NCI-H2107 treated with DMSO at 0.1 percent for 48 hours (cell line): ENCODE measurements at regions not wholly inside any gene's neighbourhood (a gene's known extent, or its start where the extent isn't known, plus 50 kb on each side); places are given as distances from the start of the nearest gene placed in this dataset.
"Not testable (repeated sequence)": the region's sequence is repeated elsewhere in the genome, so short reads cannot be mapped to it uniquely, and the experiment has no call there.

Source experiments
- DNase-seq: peaks from one replicate; lab custom pipeline; 2025; ENCODE audit not compliant: unreplicated experiment; lab: John Stamatoyannopoulos, UW

DNA sequence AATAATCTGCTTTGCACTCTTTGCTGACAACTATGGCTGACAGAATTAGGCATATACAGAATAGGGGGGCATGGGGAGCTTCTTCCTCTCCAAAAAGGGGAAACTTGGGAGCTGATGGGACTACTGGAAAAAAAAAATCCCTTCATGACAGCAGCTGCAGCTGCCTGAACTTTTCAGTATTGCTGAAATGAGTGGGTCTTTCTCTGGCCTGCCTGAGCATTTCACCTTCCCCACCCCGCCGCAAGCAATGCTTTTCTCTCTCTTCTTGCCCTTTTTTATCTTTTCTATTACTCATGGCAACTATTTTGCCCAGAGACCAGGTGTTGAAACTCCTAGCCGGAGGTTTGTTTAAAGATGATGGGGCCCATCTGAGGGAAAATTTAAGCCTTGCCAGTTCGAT, 244.9 kb downstream of the SEMA3D start:
- DNase-seq, result no peak

DNA sequence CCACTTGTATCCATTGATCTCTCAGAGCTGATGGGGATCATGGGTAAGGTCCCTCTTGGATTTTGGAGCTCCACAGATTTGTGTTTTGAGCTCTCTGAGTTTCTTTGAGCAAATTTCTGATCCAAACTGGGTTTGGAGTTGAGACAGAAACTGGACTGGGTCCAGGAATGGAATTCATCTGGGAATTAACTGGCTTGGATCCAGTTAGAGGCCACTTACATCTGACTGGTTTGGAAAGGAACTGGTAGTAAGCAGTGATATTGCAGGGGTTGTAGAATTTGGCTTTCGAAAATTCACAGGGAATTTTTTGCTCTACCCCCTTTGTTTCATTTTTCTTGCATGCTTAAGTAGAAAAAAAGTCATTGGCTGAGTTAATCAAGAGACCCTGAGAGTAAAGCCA, 245.6 kb downstream of the SEMA3D start:
- DNase-seq, result no peak

DNA sequence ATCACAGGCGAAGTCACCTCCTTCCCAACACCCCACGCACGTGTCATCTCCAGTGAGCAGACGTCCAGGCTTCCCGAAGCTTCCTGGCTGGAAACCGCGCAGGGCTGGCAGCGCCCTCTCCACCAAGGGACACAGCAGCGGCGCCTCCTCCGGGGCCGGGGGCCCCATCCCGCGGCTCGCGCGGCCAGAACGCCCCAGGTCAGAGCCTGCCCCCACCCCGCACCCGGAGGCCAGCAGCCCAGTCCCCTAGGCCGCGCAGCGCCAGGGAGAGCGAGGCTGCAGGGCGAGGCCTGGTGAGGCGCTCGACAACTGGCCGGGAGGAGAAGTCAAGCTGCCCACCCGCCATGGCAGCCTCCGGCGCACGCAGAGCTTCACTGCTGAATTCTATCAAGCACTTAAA, 247.0 kb downstream of the SEMA3D start:
- no peak for DNase-seq

DNA sequence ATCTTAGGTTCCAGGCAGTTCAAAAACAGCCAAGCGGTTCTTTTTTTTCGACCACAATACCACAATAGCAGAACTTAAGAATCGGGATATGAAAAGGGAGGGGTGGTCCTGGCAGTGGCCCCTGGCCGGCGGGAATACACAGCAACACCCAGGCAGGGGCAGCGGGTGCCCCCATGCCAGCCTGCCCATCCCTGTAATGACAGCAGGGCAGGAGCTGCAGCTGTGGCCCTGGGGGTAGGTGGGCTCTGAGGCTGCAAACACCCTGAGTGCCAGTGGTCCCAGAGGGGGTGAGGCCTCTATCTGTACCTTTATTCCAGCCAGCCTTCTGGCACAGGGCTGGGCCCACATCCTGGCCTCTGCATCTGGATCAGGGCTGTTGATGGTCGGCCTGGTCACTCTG, 247.4 kb downstream of the SEMA3D start:
- DNase-seq, result no peak

DNA sequence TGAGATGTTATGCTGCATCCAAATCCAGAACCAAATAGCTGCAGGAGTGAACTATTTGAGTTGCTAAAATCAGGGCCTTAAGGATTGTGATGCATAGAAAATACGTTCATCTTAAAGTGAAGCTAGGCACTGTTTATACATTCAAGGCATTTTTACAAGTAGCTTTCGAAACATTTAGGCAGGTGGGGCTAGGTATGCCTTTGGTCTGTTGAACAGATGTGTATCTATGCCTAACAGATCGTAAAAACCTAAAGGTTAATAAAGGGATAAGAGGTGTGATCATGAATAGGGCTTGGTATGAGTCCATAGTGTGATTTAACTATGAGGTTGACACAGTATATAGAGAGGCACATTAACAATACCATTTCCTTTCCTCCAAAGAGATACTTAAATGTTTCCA, 262.5 kb downstream of the SEMA3D start:
- no peak for DNase-seq

DNA sequence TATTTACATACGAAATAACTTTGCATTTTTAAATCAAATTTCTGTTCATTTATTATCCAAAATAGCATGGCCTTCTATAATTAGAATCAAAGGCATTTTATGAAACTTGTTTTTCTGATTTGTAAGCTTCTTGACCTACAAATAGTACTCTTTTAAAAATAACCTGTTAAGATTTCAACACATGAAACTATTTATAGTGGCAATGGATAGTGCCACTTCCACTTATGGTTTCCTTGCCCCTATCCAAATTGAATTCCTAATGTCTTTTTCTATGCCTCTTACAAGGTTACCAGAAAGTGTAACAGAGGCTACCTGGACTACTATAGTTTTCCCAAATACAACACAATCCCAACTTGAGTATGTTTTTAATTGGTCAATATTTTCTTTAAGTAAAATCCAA, 263.5 kb downstream of the SEMA3D start:
- no peak for DNase-seq

DNA sequence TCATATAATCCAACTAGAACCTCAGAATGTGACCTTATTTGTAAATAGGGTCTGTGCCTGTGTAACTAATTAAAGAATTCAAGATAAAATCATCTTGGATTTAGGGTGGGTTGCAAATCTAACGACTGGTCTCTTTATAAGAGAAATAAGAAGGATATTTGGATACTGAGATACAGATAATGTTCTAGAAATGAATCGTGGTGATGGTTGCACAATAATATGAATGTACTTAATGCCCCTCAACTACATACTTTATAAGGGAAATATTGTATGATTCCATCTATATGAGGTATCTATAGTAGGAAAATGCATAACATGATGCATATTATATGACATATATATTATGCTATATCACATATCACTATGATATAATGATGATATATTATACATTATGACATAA, 265.7 kb downstream of the SEMA3D start:
- no peak for DNase-seq

DNA sequence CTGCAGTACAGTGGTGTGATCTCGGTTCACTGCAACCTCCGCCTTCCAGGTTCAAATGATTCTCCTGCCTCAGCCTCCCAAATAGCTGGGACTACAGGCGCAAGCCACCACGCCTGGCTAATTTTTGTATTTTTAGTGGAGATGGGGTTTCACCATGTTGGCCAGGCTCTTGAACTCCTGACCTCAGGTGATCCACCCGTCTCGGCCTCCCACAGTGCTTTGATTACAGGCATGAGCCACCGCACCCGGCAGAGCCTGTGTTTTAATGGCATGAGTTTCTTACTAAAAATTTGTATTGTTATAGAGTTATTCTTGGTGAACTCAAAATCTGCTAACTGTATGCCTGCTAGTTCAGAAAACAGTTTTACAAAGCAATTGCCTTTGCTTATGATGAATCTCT, 269.9 kb downstream of the SEMA3D start:
- DNase-seq, result not testable (repeated sequence)

DNA sequence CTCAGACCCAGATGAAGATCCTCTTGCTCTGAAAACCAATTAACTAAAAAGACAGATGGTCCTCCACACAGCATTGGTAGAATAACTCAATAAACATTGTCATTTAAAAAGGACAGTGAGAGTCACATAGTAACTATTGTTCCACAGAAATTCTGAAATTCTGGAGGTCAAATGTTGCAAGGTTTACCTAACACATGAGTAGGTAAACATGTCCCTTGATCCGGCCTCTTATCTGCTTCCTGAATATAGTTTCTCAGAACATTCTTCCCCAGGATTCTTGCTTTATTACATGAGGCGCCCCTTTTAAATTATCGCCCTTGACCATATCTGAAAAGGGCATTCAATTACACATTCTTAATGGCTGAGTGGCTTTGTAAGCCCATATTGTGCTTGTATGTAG, 270.7 kb downstream of the SEMA3D start:
- no peak for DNase-seq

DNA sequence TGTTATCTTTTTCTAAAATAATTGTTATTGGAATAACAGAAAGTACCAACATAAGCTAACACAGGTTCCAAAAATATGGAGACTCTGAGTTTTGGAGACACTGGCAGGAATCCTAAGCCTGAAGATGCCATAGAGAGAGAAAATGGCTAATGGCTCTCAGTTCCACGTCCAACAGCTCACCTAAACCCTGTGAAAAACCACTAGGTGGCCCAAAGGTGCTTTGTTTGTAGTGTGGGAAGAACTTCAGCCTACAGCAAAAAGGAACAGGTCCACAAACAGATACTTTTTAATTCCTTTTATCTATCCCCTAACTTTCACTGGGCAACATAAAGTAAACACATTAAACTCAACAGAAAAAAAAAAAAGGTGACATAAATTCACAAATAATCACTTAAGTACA, 272.3 kb downstream of the SEMA3D start:
- DNase-seq, result no peak

DNA sequence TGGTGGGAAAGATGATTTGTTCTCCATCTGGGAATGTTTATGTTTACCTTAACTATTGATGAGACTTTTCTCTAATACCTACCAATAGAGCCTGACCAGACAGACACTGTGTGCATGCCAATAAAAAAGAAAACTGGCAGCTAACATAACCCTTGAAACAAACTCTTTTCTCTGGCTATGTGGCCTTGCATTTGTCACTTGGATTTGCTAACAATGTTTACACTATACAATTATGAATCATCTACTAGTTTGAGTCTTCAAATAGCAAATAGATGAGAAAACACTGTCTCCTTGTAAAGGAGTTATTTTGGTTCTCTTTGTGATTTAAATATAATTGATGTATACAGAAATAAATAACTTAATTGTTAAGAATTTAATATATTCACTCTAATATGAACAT, 273.1 kb downstream of the SEMA3D start:
- no peak for DNase-seq

DNA sequence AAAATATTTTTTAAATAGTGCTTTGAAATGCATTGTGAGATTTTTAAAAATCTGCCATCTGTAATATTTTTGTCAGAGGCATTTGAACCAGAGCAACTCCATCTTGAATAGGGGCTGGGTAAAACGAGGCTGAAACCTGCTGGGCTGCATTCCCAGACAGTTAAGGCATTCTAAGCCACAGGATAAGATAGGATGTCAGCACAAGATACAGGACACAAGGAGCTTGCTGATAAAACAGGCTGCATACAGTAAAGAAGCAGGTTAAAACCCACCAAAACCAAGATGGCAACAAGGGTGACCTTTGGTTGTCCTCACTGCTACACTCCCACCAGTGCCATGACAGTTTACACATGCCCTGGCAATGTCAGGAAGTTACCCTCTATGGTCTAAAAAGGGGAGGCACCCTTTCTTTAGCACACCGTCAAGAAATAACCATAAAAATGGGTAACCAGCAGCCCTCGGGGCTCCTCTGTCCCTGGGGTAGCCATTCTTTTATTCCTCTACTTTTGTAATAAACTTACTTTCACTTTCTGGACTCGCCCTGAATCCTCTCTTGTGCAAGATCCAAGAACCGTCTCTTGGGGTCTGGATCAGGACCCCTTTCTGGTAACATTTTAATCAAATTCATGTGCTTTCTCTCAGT, 273.7 kb downstream of the SEMA3D start:
- no peak for DNase-seq

DNA sequence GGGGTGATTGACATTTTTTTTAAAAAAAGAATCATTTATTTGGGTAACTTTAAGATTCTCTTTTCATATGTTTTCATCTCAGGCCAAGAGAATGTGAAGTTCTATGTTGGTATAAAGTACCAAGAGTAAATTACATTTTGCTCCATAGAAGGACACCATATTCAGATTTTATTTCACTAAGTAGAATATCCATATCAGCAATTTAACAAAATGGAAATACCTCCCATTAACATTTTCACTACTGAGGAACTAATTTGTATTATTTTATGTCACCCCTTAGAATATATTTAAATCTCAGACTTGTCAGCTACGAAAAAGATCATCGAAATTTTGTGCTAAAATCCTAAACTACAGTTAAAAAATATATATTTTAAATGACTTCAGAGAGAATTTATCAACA, 274.3 kb downstream of the SEMA3D start:
- DNase-seq, result no peak

DNA sequence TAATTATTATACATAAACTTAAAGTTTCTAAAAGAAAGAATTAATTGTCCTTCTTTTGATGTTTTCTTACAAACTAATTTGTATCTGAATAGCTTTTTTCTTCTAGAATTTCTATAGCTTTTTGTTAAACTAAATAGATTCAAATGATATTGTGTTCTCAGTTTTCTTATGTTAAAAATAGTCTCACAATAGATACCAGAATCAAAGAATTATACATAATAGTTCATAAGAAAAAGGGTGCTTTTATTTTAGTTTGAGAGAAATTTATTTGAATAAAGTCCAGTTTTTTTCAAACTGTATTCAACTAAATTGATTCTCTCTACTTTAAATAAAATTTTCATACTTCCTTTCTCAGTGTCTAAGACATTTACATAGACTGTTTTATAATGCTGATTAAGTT, 274.8 kb downstream of the SEMA3D start:
- DNase-seq, result no peak

DNA sequence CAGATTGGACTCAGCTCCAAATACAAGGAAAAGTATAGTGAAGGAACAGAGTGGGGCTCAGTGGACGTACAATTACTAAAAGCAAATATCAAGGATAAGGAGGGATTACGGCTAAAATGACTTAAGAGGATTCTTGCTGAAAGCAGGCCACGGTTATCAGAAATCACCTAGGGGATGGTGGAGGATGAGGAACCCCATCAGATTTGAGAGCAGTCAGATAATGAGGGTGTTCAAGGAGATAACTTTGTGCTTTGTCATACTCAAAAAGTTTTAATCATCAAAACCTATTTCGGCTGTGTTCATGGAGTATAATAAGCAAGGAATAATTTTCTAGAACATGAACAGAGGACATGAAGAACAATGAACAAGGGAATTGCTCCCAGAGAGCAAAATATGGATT, 275.8 kb downstream of the SEMA3D start:
- DNase-seq, result no peak

DNA sequence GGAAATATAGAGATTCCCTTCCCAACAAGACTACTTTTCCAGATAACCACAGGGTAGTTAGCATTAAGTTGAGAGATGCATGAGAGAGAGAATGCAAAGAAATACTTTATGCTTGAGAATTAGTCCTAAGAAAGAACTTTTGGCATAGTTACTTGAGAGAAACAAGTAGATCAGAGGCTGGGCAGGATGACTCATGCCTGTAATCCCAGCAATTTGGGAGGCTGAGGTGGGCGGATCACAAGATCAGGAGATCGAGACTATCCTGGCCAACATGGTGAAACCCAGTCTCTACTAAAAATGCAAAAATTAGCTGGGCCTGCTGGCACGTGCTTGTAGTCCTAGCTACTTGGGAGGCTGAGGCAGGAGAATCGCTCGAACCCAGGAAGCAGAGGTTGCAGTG, 276.5 kb downstream of the SEMA3D start:
- DNase-seq, result not testable (repeated sequence)

DNA sequence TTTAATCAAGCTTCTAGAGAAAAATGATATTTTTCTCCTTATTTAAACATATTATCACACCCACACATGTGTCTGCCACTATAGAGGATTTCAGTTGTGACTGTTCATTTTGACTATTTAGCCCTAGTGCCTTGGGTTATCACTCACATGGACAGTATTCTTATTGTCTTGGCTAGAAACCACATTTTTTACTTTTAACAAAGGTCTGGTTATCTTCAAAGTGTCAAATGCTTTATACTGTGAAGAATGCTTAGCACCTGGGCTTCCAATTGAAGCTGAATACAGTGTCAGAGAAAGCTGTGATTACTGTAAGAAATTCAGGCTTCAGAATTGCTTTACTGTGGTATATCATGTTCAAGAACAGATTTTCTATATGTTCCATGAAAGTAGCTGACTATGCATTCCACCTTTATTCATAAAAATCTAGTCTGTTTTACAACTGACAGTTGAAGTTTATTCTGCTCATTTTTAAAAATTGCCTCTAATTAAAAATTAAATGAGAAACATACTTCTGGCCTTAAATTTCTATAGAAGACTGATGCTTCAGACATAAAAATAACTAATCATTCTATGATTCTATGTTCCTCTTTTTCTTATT, 278.6 kb downstream of the SEMA3D start:
- DNase-seq, result no peak

DNA sequence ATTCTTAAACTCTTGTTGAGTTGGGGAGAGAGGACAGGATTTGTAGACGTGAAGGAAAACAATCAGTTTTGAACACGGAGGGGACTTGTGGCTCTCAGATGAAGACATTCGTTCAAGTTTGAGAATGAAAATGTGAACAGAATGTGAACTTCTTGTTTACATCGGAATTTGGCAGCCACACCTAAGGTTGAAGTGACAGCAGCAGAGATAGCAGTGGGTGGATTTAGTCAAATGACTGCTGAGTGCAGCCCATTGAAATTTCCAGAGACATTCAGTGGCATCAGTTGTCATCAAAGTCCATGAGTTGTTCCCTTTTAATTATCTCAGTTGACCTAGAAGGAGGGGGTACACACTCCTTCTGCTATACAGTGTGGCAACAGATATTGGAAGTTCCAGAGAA, 280.0 kb downstream of the SEMA3D start:
- no peak for DNase-seq

DNA sequence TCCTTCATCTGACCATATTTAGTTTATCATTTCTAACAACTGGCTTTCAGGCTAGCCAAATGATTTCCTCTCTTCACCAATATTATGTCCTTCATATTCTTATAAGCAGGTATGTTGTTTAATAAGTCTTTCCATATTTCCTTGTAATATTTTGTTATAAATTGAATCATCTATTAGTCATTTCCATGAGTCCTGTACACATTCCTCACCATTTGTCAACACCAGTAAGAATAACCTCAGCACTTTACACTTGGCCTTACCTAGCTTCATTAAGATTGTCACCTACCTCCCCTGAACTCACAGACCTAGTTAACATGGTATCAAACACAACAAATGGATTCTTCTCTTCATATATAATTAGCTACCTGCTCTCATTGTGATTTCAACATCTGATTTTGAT, 282.3 kb downstream of the SEMA3D start:
- no peak for DNase-seq

DNA sequence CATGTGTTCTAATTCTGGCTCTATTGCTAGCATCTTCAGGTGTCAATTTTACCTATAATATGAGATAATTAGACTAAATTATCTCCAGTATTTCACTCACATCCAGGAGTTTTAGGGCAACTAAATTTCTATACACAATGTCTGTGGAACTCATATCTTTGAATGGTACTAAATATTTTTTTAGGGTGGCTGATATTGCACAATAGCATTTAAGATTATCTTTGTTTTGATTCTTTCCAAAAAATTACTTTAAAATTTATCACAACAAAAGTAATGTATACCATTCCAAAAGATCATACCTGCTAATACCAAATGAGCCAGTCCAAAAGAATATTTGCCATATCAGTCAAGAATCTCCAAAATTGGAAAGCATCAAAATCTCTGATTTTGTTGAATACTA, 285.5 kb downstream of the SEMA3D start:
- no peak for DNase-seq

DNA sequence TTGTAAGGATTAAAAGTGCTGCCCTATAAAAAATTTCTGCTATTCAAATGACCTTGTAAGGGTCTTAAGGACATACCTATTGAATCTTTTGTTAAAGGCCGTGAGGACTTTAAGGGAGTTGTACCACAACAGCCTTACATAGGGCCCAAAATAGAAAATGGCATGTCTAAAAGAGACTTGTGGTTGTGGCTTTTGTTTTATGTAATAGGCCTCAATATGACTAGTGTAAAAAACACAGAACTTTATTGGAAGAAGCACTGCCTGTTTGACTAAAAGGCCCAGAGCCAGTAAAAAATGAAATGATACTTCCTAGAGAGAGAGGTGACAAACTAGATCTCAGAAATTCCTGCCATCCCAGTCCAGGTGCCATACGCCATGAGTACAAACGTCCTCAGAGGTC, 286.6 kb downstream of the SEMA3D start:
- no peak for DNase-seq

DNA sequence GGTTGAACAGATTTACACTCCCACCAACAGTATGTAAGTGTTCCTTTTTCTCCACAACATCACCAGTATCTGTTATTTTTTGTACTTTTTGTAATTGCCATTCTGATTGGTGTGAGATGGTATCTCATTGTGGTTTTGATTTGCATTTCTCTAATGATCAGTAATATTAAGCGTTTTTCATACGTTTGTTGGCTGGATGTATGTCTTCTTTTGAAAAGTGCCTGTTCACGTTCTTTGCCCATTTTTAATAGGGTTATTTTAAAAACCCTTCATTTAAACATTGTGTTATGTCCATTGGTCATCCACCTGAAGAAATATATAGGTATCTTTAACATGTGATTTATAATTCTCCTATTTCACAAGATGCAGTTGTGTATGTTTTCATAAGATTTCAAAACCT, 291.3 kb downstream of the SEMA3D start:
- no peak for DNase-seq

DNA sequence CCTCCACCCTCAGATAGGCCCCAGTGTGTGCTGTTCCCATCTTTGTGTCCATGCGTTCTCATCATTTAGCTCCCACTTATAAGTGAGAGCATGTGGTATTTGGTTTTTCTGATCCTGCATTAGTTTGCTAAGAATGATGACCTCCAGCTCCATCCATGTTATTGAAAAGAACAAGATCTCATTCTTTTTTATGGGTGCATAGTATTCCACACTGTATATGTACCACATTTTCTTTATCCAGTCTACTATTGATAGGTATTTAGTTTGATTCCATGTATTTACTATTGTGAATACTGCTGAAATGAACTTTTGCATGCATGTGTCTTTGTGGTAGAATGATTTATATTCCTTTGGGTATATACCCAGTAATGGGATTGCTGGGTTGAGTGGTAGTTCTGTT, 303.3 kb downstream of the SEMA3D start:
- not testable (repeated sequence) for DNase-seq
